WI38 (cell line): ENCODE measurements at regions not wholly inside any gene's neighbourhood (a gene's known extent, or its start where the extent isn't known, plus 50 kb on each side); places are given as distances from the start of the nearest gene placed in this dataset.

ENCODE experiments used
- H3K4me3 ChIP-seq: 2 replicates; pipeline ENCODE4 v1.5.1; 2011; ENCODE audit warnings: low read depth, mild to moderate bottlenecking, control low read depth, low read length
- CTCF ChIP-seq: IDR thresholded peaks from 2 replicates; pipeline ENCODE4 v1.5.1; 2012; ENCODE audit warnings: low read depth, mild to moderate bottlenecking, control low read depth, low read length

- no peak for TF ChIP-seq CTCF
- H3K4me3 ChIP-seq: no peak overlapping the region
Measured at GRCh38 chr2:6771634-6772611, 93.8 kb downstream of the CMPK2 start.

GRCh38 chr2:6773007-6773693 lies 92.6 kb downstream of the CMPK2 start:
- H3K4me3 ChIP-seq: no peak overlapping the region
- TF ChIP-seq CTCF: peak; percentile 77

GRCh38 chr2:6773694-6774044 lies 92.0 kb downstream of the CMPK2 start:
- no peak overlapping the region for H3K4me3 ChIP-seq
- no peak for TF ChIP-seq CTCF

- no peak overlapping the region for H3K4me3 ChIP-seq
- no peak for TF ChIP-seq CTCF
Measured at GRCh38 chr2:6776125-6776524, 89.6 kb downstream of the CMPK2 start.

GRCh38 chr2:6777626-6778025 lies 88.1 kb downstream of the CMPK2 start:
- H3K4me3 ChIP-seq: no peak overlapping the region
- TF ChIP-seq CTCF: no peak

- H3K4me3 ChIP-seq: no peak overlapping the region
- no peak for TF ChIP-seq CTCF
Measured at GRCh38 chr2:6780765-6781274, 84.9 kb downstream of the CMPK2 start.
